ENCODE measurements at regions not wholly inside any gene's neighbourhood (a gene's known extent, or its start where the extent isn't known, plus 50 kb on each side); places are given as distances from the start of the nearest gene placed in this dataset.
A peak's percentile ranks its signal among the peaks of the same experiment; 100 is the strongest.
"Not testable (repeated sequence)": the region's sequence is repeated elsewhere in the genome, so short reads cannot be mapped to it uniquely, and the experiment has no call there.

- ATAC-seq (no peak), DNase-seq (ENCODE audit: missing footprints) (no peak)
- intact Hi-C loops (cut with DNase I): no loop called here
Observed at GRCh38 chr1:228666686-228667623, 68.3 kb upstream of the RHOU start.

GRCh38 chr1:228668553-228669241, 66.6 kb upstream of the RHOU start:
- ATAC-seq (peak; percentile 26), DNase-seq (ENCODE audit: missing footprints) (no peak)
- intact Hi-C loops (cut with DNase I): no loop called here

DNA sequence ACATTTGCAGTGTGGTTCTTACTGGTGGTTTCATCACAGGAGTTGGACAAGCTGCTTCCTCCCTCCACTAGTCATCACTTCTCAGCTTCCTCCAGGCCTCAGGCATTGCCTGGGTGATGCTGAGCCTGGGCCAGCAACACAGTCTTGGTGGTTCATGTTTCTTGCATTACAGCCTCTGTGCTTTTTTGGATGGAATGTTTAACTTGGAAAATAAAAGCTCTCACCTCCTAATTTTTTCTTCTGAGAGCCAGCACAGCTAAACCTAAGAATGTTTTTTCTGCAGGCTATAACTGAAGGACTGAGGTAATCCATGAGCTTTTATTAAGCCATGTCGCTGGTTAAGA, 66.1 kb upstream of the RHOU start:
- ATAC-seq (peak; percentile 78), DNase-seq (ENCODE audit: missing footprints) (no peak)
- intact Hi-C loops (cut with DNase I): no loop called here

GRCh38 chr1:228681076-228681565, 54.2 kb upstream of the RHOU start:
- DNase-seq (ENCODE audit: missing footprints); ATAC-seq; intact Hi-C loops (cut with DNase I): not testable (repeated sequence)

DNA sequence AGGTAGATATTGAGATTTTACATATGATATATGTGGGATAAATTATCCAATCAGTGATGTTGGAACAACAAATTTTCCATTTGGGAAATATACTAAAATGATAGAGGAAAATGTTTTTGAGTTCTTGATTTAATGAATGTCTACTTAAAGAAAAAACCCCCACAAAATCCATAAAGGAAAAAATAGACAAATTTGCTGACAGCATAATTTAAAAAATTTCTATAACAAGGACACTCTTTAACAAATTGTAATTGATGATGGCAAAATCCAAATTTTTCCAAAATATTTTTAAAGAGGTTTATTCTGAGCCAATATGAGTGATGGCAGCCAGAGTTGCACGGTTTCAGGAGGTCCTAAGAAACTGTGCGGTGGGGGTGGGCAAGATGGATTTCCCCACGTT, 51.9 kb upstream of the RHOU start:
- DNase-seq (ENCODE audit: missing footprints) (no peak), ATAC-seq (no peak)
- intact Hi-C loops (cut with DNase I): no loop called here

- ATAC-seq (peak; percentile 81), DNase-seq (ENCODE audit: missing footprints) (no peak)
- intact Hi-C loops (cut with DNase I): no loop called here
Observed at GRCh38 chr1:228684607-228685006, 50.7 kb upstream of the RHOU start.

- ATAC-seq: peak; percentile 8
- intact Hi-C loops (cut with DNase I): no loop called here
- no peak for DNase-seq (ENCODE audit: missing footprints)
Observed at GRCh38 chr1:228685081-228685660, 50.1 kb upstream of the RHOU start.
